ENCODE measurements at regions not wholly inside any gene's neighbourhood (a gene's known extent, or its start where the extent isn't known, plus 50 kb on each side); places are given as distances from the start of the nearest gene placed in this dataset.
A peak's percentile ranks its signal among the peaks of the same experiment; 100 is the strongest.

- H3K4me3 ChIP-seq (ENCODE audit: low read depth, low read length) = no peak overlapping the region
- peak; percentile 46 for DNase-seq (ENCODE audit: low read depth)
- TF ChIP-seq MYC (IDR thresholded peaks at IDR 0.05; ENCODE audit: low read depth, low read length) (no peak), MAX (IDR thresholded peaks at IDR 0.05; ENCODE audit: low read depth, low read length) (no peak), POLR2A (IDR thresholded peaks at IDR 0.05; ENCODE audit: extremely low read depth, insufficient read length) (no peak), CTCF (IDR thresholded peaks at IDR 0.05; ENCODE audit: low read depth, low read length) (no peak)
Observed at GRCh38 chr12:76706101-76706500, 57.8 kb upstream of the ZDHHC17 start.

- H3K4me3 ChIP-seq (ENCODE audit: low read depth, low read length) = no peak overlapping the region
- no peak for DNase-seq (ENCODE audit: low read depth)
- TF ChIP-seq MYC (IDR thresholded peaks at IDR 0.05; ENCODE audit: low read depth, low read length) (no peak), POLR2A (IDR thresholded peaks at IDR 0.05; ENCODE audit: extremely low read depth, insufficient read length) (no peak), MAX (IDR thresholded peaks at IDR 0.05; ENCODE audit: low read depth, low read length) (no peak), CTCF (IDR thresholded peaks at IDR 0.05; ENCODE audit: low read depth, low read length) (no peak)
Observed at GRCh38 chr12:76706761-76707160, 57.2 kb upstream of the ZDHHC17 start.

- H3K4me3 ChIP-seq (ENCODE audit: low read depth, low read length) = no peak overlapping the region
- TF ChIP-seq POLR2A (IDR thresholded peaks at IDR 0.05; ENCODE audit: extremely low read depth, insufficient read length) (no peak), MYC (IDR thresholded peaks at IDR 0.05; ENCODE audit: low read depth, low read length) (no peak), CTCF (IDR thresholded peaks at IDR 0.05; ENCODE audit: low read depth, low read length) (no peak), MAX (IDR thresholded peaks at IDR 0.05; ENCODE audit: low read depth, low read length) (no peak)
- DNase-seq (ENCODE audit: low read depth) = no peak
Observed at GRCh38 chr12:76707772-76708171, 56.1 kb upstream of the ZDHHC17 start.

GRCh38 chr12:76708296-76708695 lies 55.6 kb upstream of the ZDHHC17 start:
- TF ChIP-seq MYC (IDR thresholded peaks at IDR 0.05; ENCODE audit: low read depth, low read length) (no peak), POLR2A (IDR thresholded peaks at IDR 0.05; ENCODE audit: extremely low read depth, insufficient read length) (no peak), CTCF (IDR thresholded peaks at IDR 0.05; ENCODE audit: low read depth, low read length) (no peak), MAX (IDR thresholded peaks at IDR 0.05; ENCODE audit: low read depth, low read length) (no peak)
- no peak for DNase-seq (ENCODE audit: low read depth)

GRCh38 chr12:76711241-76711640 lies 52.7 kb upstream of the ZDHHC17 start:
- TF ChIP-seq POLR2A (IDR thresholded peaks at IDR 0.05; ENCODE audit: extremely low read depth, insufficient read length) (no peak), CTCF (IDR thresholded peaks at IDR 0.05; ENCODE audit: low read depth, low read length) (no peak), MAX (IDR thresholded peaks at IDR 0.05; ENCODE audit: low read depth, low read length) (no peak), MYC (IDR thresholded peaks at IDR 0.05; ENCODE audit: low read depth, low read length) (no peak)
- H3K4me3 ChIP-seq (ENCODE audit: low read depth, low read length) = no peak overlapping the region
- no peak for DNase-seq (ENCODE audit: low read depth)

More at GRCh38 chr12:76708296-76708695, 55.6 kb upstream of the ZDHHC17 start:
- no peak overlapping the region for H3K4me3 ChIP-seq (ENCODE audit: low read depth, low read length)

- DNase-seq (ENCODE audit: low read depth) = no peak
- TF ChIP-seq CTCF (IDR thresholded peaks at IDR 0.05; ENCODE audit: low read depth, low read length) = no peak
- TF ChIP-seq MYC (IDR thresholded peaks at IDR 0.05; ENCODE audit: low read depth, low read length) = no peak
- TF ChIP-seq POLR2A (IDR thresholded peaks at IDR 0.05; ENCODE audit: extremely low read depth, insufficient read length) = no peak
- no peak for TF ChIP-seq MAX (IDR thresholded peaks at IDR 0.05; ENCODE audit: low read depth, low read length)
Observed at GRCh38 chr12:76713130-76713529, 50.8 kb upstream of the ZDHHC17 start.

More at GRCh38 chr12:76713130-76713529, 50.8 kb upstream of the ZDHHC17 start:
- no peak overlapping the region for H3K4me3 ChIP-seq (ENCODE audit: low read depth, low read length)
